GM19395 (cell line): ENCODE measurements at regions not wholly inside any gene's neighbourhood (a gene's known extent, or its start where the extent isn't known, plus 50 kb on each side); places are given as distances from the start of the nearest gene placed in this dataset.

Experiments used
- ATAC-seq: cut with Tn5 transposase; IDR thresholded peaks from one replicate; pipeline ENCODE4 v1.9.1; 2021; ENCODE audit warnings: mild to moderate bottlenecking, moderate library complexity; ENCODE audit not compliant: unreplicated experiment

- ATAC-seq: no peak
These were observed 195.1 kb upstream of the CADM1 start for GRCh38 chr11:115699326-115699725.

GRCh38 chr11:115698243-115698642 is 194.0 kb upstream of the CADM1 start:
- ATAC-seq: no peak

- no peak for ATAC-seq
These were observed 192.3 kb upstream of the CADM1 start for GRCh38 chr11:115696563-115696962.

- ATAC-seq: no peak
These were observed 191.6 kb upstream of the CADM1 start for GRCh38 chr11:115695677-115696364.

GRCh38 chr11:115693002-115693401 is 188.8 kb upstream of the CADM1 start:
- ATAC-seq: no peak

- no peak for ATAC-seq
These were observed 186.8 kb upstream of the CADM1 start for GRCh38 chr11:115691030-115691429.

- no peak for ATAC-seq
These were observed 183.7 kb upstream of the CADM1 start for GRCh38 chr11:115687934-115688333.

GRCh38 chr11:115684699-115685098 is 180.5 kb upstream of the CADM1 start:
- no peak for ATAC-seq

- ATAC-seq: no peak
These were observed 179.9 kb upstream of the CADM1 start for GRCh38 chr11:115684135-115684534.

- ATAC-seq: no peak
These were observed 178.7 kb upstream of the CADM1 start for GRCh38 chr11:115682888-115683287.

GRCh38 chr11:115682101-115682500 is 177.9 kb upstream of the CADM1 start:
- ATAC-seq: no peak

GRCh38 chr11:115679945-115680344 is 175.7 kb upstream of the CADM1 start:
- ATAC-seq: no peak

- no peak for ATAC-seq
These were observed 174.7 kb upstream of the CADM1 start for GRCh38 chr11:115678942-115679341.

- ATAC-seq: no peak
These were observed 173.0 kb upstream of the CADM1 start for GRCh38 chr11:115677190-115677589.

- ATAC-seq: no peak
These were observed 172.6 kb upstream of the CADM1 start for GRCh38 chr11:115676768-115677167.

- no peak for ATAC-seq
These were observed 172.0 kb upstream of the CADM1 start for GRCh38 chr11:115676206-115676605.

- ATAC-seq: no peak
These were observed 170.8 kb upstream of the CADM1 start for GRCh38 chr11:115674937-115675544.

- no peak for ATAC-seq
These were observed 170.1 kb upstream of the CADM1 start for GRCh38 chr11:115674176-115674936.

GRCh38 chr11:115673720-115674119 is 169.5 kb upstream of the CADM1 start:
- ATAC-seq: no peak

- ATAC-seq: no peak
These were observed 168.8 kb upstream of the CADM1 start for GRCh38 chr11:115672999-115673411.

- no peak for ATAC-seq
These were observed 168.2 kb upstream of the CADM1 start for GRCh38 chr11:115672412-115672811.
